ENCODE measurements at regions not wholly inside any gene's neighbourhood (a gene's known extent, or its start where the extent isn't known, plus 50 kb on each side); places are given as distances from the start of the nearest gene placed in this dataset.

GRCh38 chr6:155791186-155791585, 335.5 kb upstream of the NOX3 start:
- TF ChIP-seq POLR2A (IDR thresholded peaks at IDR 0.05) (no peak), CTCF (IDR thresholded peaks at IDR 0.05) (no peak)

Measured in body of pancreas (tissue), 4 donors.